ENCODE measurements at regions not wholly inside any gene's neighbourhood (a gene's known extent, or its start where the extent isn't known, plus 50 kb on each side); places are given as distances from the start of the nearest gene placed in this dataset.
A peak's percentile ranks its signal among the peaks of the same experiment; 100 is the strongest.

- TF ChIP-seq, protein P1, sequence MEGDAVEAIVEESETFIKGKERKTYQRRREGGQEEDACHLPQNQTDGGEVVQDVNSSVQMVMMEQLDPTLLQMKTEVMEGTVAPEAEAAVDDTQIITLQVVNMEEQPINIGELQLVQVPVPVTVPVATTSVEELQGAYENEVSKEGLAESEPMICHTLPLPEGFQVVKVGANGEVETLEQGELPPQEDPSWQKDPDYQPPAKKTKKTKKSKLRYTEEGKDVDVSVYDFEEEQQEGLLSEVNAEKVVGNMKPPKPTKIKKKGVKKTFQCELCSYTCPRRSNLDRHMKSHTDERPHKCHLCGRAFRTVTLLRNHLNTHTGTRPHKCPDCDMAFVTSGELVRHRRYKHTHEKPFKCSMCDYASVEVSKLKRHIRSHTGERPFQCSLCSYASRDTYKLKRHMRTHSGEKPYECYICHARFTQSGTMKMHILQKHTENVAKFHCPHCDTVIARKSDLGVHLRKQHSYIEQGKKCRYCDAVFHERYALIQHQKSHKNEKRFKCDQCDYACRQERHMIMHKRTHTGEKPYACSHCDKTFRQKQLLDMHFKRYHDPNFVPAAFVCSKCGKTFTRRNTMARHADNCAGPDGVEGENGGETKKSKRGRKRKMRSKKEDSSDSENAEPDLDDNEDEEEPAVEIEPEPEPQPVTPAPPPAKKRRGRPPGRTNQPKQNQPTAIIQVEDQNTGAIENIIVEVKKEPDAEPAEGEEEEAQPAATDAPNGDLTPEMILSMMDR (IDR thresholded peaks at IDR 0.05) = no peak
- Mint-ChIP-seq H3K27ac (no peak overlapping the region), H3K4me3 (no peak overlapping the region), H3K9me3 (no peaks in the 10 kb centered on the region), H3K36me3 (ENCODE audit: low read depth) (no peaks in the 10 kb centered on the region), H3K27me3 (ENCODE audit: low read depth, poor library complexity) (no peaks in the 10 kb centered on the region), H3K4me1 (no peaks in the 10 kb centered on the region)
- no peak for DNase-seq
Measured at GRCh38 chr5:101608322-101608721, 687.8 kb downstream of the SLCO4C1 start.

DNA sequence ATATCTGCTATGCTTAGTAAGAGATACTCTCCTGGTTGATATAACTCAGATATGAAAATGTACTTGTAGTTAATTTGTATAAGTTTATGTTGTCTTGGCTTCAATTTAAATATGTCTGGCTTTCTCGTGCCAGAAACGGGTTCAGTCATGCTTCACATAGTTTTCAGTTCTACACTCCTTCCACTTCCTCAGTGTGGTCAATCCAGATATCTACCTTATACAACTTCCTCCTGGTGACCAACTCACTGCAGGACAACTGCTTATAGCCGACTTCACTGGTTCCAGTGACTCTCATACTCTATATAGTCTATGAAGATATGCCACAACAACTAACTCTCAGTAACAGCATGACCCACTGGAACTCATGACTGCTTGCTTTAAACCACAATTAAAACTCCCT lies 690.4 kb downstream of the SLCO4C1 start:
- H3K4me3 Mint-ChIP-seq = no peak overlapping the region
- H3K9me3 Mint-ChIP-seq = no peaks in the 10 kb centered on the region
- no peaks in the 10 kb centered on the region for H3K4me1 Mint-ChIP-seq
- no peaks in the 10 kb centered on the region for H3K27me3 Mint-ChIP-seq (ENCODE audit: low read depth, poor library complexity)
- H3K36me3 Mint-ChIP-seq (ENCODE audit: low read depth) = no peaks in the 10 kb centered on the region
- TF ChIP-seq, protein P1 (IDR thresholded peaks at IDR 0.05) = no peak
- no peak for DNase-seq
- no peak overlapping the region for H3K27ac Mint-ChIP-seq

DNA sequence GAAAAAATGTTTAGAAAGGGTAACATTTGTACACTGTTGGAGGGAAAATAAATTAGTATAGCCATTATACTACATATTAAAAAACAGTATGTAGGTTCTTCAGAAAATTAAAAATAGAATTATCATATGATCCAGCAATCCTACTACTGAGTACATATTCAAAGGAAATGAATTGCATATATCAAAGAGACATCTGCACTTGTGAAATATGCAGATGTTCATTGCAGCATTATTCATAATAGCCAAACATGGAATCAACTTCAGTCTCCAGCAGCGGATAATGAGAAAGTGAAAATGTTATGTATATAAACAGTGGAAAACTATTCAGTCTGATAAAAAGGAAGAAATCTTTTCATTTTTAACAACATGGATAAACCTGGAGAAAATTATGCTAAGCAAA lies 695.5 kb downstream of the SLCO4C1 start:
- no peaks in the 10 kb centered on the region for H3K4me1 Mint-ChIP-seq
- H3K36me3 Mint-ChIP-seq (ENCODE audit: low read depth) = no peaks in the 10 kb centered on the region
- H3K27ac Mint-ChIP-seq = no peak overlapping the region
- no peak overlapping the region for H3K4me3 Mint-ChIP-seq
- H3K9me3 Mint-ChIP-seq = peaks cover 6% of the 10 kb centered on the region
- TF ChIP-seq, protein P1 (IDR thresholded peaks at IDR 0.05) = no peak
- no peak for DNase-seq
- H3K27me3 Mint-ChIP-seq (ENCODE audit: low read depth, poor library complexity) = no peaks in the 10 kb centered on the region

DNA sequence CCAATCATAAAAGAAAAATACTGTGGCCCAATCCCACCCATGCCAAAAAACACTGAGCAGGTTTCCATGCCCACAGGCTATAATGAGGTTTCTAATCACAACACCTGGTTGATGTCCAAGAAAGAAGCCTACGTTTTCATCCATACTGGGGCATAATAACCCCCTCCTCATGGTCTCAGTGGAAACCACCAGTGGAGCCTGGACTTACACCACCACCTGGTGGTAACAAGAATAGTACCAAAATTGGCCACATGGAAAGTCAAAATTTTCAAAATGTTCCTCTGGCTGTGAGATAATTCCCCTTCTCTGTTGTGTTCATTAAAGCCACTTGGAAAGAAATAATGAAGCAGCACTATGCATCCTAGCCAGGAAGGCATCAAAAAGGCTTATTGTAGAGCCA lies 687.3 kb upstream of the ST8SIA4 start:
- peaks cover 4% of the 10 kb centered on the region for H3K9me3 Mint-ChIP-seq
- H3K4me3 Mint-ChIP-seq = no peak overlapping the region
- H3K36me3 Mint-ChIP-seq (ENCODE audit: low read depth) = no peaks in the 10 kb centered on the region
- no peak for DNase-seq
- no peak overlapping the region for H3K27ac Mint-ChIP-seq
- TF ChIP-seq, protein P1 (IDR thresholded peaks at IDR 0.05) = peak; percentile 36
- no peaks in the 10 kb centered on the region for H3K27me3 Mint-ChIP-seq (ENCODE audit: low read depth, poor library complexity)
- no peaks in the 10 kb centered on the region for H3K4me1 Mint-ChIP-seq

DNA sequence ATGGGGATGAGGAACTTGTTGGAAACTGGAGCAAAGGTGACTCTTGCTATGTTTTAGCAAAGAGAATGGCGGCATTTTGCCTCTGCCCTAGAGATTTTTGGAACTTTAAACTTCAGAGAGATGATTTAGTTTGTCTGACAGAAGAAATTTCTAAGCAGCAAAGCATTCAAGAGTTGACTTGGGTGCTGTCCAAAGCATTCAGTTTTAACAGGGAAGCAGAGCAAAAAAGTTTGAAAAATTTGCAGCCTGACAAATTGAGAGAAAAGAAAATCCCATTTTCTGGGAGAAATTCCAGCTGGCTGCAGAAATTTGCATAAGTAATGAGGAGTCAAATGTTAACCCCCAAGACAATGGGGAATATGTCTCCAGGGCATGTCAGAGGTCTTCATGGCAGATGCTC lies 682.3 kb upstream of the ST8SIA4 start:
- no peaks in the 10 kb centered on the region for H3K9me3 Mint-ChIP-seq
- no peak overlapping the region for H3K4me3 Mint-ChIP-seq
- TF ChIP-seq, protein P1 (IDR thresholded peaks at IDR 0.05) = no peak
- no peaks in the 10 kb centered on the region for H3K27me3 Mint-ChIP-seq (ENCODE audit: low read depth, poor library complexity)
- DNase-seq = no peak
- no peak overlapping the region for H3K27ac Mint-ChIP-seq
- no peaks in the 10 kb centered on the region for H3K36me3 Mint-ChIP-seq (ENCODE audit: low read depth)
- H3K4me1 Mint-ChIP-seq = no peaks in the 10 kb centered on the region

DNA sequence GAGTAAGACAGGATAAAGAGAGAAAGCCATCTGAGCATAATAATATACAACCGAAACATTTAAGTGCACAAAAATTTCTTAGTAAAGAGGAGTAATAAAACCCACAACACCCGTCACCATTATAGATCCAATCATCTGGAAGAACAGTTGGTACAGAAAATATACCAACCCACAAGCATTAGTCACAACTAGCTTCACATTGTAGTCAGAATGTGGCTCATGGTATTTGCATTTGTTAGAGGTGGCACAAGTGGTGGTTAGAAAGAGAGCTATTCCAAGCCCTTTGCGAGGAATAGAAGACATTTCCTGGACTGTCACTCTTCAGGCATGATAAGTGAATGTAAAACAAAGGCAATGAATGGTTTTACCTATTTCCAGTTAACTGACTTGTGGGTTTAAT lies 677.5 kb upstream of the ST8SIA4 start:
- H3K27ac Mint-ChIP-seq = no peak overlapping the region
- no peak for DNase-seq
- H3K27me3 Mint-ChIP-seq (ENCODE audit: low read depth, poor library complexity) = no peaks in the 10 kb centered on the region
- no peaks in the 10 kb centered on the region for H3K9me3 Mint-ChIP-seq
- H3K4me3 Mint-ChIP-seq = no peak overlapping the region
- TF ChIP-seq, protein P1 (IDR thresholded peaks at IDR 0.05) = no peak
- H3K36me3 Mint-ChIP-seq (ENCODE audit: low read depth) = no peaks in the 10 kb centered on the region
- no peaks in the 10 kb centered on the region for H3K4me1 Mint-ChIP-seq

Data from nephron progenitor cell (in vitro differentiated cells).